SK-N-MC (cell line): ENCODE measurements at regions not wholly inside any gene's neighbourhood (a gene's known extent, or its start where the extent isn't known, plus 50 kb on each side); places are given as distances from the start of the nearest gene placed in this dataset.
A peak's percentile ranks its signal among the peaks of the same experiment; 100 is the strongest.
"Not testable (repeated sequence)": the region's sequence is repeated elsewhere in the genome, so short reads cannot be mapped to it uniquely, and the experiment has no call there.

Experiments
- DNase-seq: peaks from one replicate; pipeline ENCODE4 v3.0.0-alpha.2; 2011; ENCODE audit warnings: low read depth, low spot score
- H3K27ac ChIP-seq: fragments of 200-600 bp; sonication (generic); 2 replicates; pipeline ENCODE4 v1.5.1; 2016; ENCODE audit warnings: mixed run types
- H3K36me3 ChIP-seq: fragments of 200-600 bp; sonication (generic); 2 replicates; pipeline ENCODE4 v1.6.1; 2017; ENCODE audit warnings: antibody characterized with exemption, low read length, mixed read lengths; ENCODE audit not compliant: insufficient read depth
- H3K4me3 ChIP-seq: fragments of 200-600 bp; sonication (generic); 2 replicates; pipeline ENCODE4 v1.5.1; 2016
- H3K9ac ChIP-seq: fragments of 200-600 bp; sonication (generic); 2 replicates; pipeline ENCODE4 v1.8.0; 2017; ENCODE audit warnings: mixed run types, mixed read lengths; ENCODE audit not compliant: insufficient read length
- H3K9me3 ChIP-seq: fragments of 200-600 bp; sonication (generic); 2 replicates; pipeline ENCODE4 v1.6.1; 2017; ENCODE audit warnings: low read depth, mild to moderate bottlenecking, antibody characterized with exemption, low read length, moderate library complexity, mixed read lengths
- EZH2 ChIP-seq: fragments of 200-600 bp; sonication (generic); IDR thresholded peaks from one replicate; pipeline ENCODE4 v1.6.1; 2017; ENCODE audit warnings: antibody characterized with exemption
- FOXP2 ChIP-seq: optimal IDR thresholded peaks from 2 replicates; pipeline ENCODE3; 2011; ENCODE audit warnings: mild to moderate bottlenecking, moderate library complexity; ENCODE audit not compliant: insufficient read depth; ENCODE audit errors: extremely low read length, control extremely low read depth
- POLR2AphosphoS5 ChIP-seq: IDR thresholded peaks from 2 replicates; pipeline ENCODE4 v1.6.1; 2012; ENCODE audit warnings: mild to moderate bottlenecking, low read depth, low read length, borderline replicate concordance

DNA sequence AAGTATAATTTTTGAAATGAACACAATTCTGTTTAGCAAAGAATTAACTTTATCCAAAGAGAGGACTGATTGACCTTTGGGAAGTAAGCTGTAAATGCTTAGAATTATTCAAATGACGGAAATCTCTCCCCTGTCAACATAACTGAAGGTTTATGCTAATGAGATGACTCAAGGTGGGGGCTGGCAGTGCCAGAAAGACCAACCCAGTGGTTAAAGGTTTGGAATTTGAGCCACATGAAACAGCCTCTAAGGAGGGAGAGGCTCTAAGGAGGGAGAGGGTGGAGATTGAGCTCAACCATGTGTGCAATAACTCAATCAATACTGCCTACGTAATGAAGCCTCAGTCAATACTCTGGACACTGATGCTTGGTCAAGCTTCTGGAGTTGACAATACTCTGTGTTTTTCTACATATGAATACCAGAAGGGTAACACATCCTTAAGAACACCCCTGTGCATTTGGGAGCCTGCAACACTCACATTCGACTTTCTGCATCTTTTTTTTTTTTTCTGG is 123.4 kb upstream of the TENT5A start:
- Histone ChIP-seq H3K36me3 (no peaks in the 10 kb centered on the region), H3K9me3 (no peaks in the 10 kb centered on the region), H3K4me3 (no peak overlapping the region), H3K27ac (no peak overlapping the region), H3K9ac (no peak overlapping the region)
- no peak for TF ChIP-seq EZH2
- no peak for TF ChIP-seq POLR2AphosphoS5
- no peak for TF ChIP-seq FOXP2
- no peak for DNase-seq

DNA sequence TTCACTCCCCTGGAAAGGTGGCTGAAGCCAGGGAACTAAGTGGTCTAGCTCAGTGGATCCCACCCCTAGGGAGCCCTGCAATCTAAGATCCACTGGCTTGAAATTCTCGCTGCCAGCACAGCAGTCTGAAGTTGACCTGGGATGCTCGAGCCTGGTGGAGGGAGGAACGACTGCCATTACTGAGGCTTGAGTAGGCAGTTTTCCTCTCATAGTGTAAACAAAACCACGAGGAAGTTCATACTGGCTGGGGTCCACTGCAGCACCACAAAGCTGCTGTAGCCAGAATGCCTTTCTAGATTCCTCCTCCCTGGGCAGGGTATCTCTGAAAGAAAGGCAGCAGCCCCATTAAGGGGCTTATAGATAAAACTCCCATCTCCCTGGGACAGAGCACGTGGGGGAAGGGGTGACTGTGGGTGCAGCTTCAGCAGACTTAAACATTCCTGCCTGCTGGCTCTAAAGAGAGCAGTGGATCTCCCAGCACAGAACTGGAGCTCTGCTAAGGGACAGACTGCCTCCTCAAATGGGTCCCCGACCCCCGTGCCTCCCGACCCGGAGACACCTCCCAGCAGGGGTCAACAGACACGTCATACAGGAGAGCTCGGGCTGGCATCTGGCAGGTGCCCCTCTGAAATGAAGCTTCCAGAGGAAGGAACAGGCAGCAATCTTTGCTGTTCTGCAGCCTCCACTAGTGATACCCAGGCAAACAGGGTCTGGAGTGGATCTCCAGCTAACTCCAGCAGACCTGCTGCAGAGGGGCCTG is 117.4 kb upstream of the TENT5A start:
- H3K9ac ChIP-seq, H3K9me3 ChIP-seq, H3K36me3 ChIP-seq, DNase-seq, H3K4me3 ChIP-seq, H3K27ac ChIP-seq: not testable (repeated sequence)

DNA sequence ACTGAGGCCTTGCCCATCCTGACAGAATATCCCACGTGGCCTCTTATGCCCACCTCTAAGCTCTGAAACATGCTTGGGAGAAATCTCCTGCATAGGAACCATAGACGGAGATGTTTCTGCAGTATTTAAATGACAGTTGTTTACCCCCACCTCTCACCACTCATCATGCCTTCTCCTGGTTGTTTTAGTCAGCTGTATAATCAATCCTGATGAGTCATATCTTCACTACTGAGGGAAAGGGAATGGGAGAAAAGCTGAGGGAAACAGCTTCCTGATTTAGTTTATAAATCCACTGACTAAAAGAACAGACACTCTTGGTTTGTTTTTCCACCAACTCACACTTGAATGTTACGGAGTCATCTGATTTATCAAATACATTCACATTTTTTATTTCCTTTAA is 113.2 kb upstream of the TENT5A start:
- Histone ChIP-seq H3K4me3 (no peak overlapping the region), H3K27ac (no peak overlapping the region), H3K9ac (no peak overlapping the region), H3K36me3 (no peaks in the 10 kb centered on the region), H3K9me3 (no peaks in the 10 kb centered on the region)
- no peak for DNase-seq
- TF ChIP-seq POLR2AphosphoS5 (no peak), EZH2 (no peak), FOXP2 (no peak)

DNA sequence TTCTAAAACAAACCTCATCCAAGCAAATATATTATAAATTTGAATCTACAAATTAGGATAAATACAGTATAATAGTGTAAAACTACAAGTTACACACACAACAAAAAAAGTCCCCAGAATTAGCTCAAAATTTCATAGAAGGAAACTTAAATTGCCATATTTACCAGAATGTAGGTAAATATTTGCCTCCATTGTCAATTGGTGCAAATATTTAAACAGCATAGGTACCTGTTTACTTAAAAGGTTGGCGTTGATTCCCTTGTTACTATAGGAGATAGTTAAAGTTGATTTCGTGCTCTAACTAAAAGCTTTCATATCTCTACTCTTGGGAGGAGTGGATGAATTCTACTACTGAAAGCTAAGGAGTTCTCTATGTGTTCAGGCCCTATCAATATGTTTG is 111.6 kb upstream of the TENT5A start:
- no peaks in the 10 kb centered on the region for H3K9me3 ChIP-seq
- no peak overlapping the region for H3K4me3 ChIP-seq
- TF ChIP-seq EZH2, result no peak
- H3K36me3 ChIP-seq, result no peaks in the 10 kb centered on the region
- H3K9ac ChIP-seq, result no peak overlapping the region
- DNase-seq, result no peak
- no peak overlapping the region for H3K27ac ChIP-seq

DNA sequence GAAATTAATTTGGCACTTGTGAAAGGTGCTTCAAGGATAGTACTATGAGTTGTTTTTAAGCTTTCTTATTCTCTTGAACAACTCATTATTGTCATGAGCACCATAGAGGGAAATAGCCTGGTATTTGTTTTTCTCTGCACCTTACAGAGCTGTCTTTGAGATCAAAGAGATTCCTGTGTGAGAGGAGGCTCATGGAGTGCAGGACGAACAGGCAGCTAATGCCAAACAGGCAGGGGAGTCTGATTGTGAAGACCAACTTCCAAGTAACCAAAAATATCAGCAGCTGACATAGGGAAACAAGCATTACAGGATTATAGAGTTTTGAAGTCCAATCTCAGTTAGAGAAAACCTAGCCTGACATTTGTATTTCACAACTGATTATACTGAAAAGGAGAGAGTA is 110.6 kb upstream of the TENT5A start:
- no peak for DNase-seq
- no peaks in the 10 kb centered on the region for H3K9me3 ChIP-seq
- H3K27ac ChIP-seq, result no peak overlapping the region
- H3K9ac ChIP-seq, result no peak overlapping the region
- TF ChIP-seq EZH2 (no peak), FOXP2 (no peak)
- no peaks in the 10 kb centered on the region for H3K36me3 ChIP-seq
- H3K4me3 ChIP-seq, result no peak overlapping the region

DNA sequence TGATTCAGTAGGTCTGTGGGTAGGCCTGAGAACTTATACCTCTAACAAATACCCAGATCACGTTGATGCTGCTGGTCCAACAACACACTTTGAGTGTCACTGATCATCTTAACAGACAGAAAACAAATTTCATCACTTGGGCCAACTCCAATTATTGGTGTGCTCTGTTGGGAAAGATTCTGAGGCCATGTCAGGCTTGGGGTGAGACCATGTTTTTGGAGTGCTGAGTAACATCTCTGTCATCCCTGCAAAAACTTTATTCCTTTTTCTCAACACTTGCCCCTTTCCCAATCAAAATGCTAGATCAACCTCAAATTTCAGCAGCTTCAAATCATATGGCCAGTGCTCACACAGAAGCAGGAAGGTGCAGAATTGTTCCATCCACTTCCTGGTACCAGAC is 108.8 kb upstream of the TENT5A start:
- Histone ChIP-seq H3K9me3 (no peaks in the 10 kb centered on the region), H3K4me3 (no peak overlapping the region), H3K9ac (no peak overlapping the region), H3K27ac (no peak overlapping the region), H3K36me3 (no peaks in the 10 kb centered on the region)
- DNase-seq, result no peak
- no peak for TF ChIP-seq POLR2AphosphoS5
- no peak for TF ChIP-seq FOXP2
- TF ChIP-seq EZH2, result no peak

DNA sequence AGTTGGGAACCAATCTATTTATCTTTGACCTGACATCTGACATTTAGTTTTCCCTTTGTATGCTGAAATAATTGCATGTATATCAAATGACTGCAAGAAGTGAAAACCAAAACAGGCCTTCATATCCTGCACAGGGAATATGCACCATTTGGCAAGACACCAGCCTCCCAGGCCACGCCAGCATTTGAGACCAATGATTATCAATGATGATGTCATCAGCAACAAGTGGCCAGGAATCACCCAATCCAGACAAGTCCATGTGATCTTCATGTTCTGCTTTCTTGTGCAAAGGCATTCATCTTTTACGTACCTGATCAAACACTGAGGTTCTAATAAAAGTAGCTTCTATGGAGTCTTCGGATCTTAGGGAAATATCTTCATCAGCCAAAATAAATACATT is 107.4 kb upstream of the TENT5A start:
- Histone ChIP-seq H3K9me3 (no peaks in the 10 kb centered on the region), H3K36me3 (no peaks in the 10 kb centered on the region), H3K4me3 (no peak overlapping the region), H3K9ac (no peak overlapping the region), H3K27ac (no peak overlapping the region)
- DNase-seq, result no peak
- TF ChIP-seq FOXP2 (no peak), EZH2 (no peak), POLR2AphosphoS5 (no peak)

DNA sequence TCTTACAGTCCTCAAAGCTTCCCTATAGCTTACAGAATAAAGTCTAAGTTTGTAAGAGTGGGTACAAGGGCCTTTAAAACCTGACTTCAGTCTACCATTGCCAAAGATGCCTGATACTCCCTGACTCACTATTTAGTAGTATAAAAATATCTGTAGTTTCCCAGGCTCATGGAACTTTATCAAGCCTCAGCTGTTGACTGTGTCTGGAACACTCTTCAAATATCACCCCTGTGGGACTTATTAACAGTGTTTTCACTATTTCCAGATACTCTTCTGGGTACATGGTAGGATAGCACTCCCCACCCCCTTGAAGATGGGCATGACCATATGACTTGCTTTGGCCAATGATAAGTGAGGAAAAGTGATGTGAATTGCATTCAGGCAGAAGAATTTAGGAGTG is 105.3 kb upstream of the TENT5A start:
- no peak overlapping the region for H3K9ac ChIP-seq
- H3K36me3 ChIP-seq, result no peaks in the 10 kb centered on the region
- peak; percentile 20 for DNase-seq
- no peaks in the 10 kb centered on the region for H3K9me3 ChIP-seq
- TF ChIP-seq EZH2, result no peak
- no peak for TF ChIP-seq FOXP2
- TF ChIP-seq POLR2AphosphoS5, result no peak
- no peak overlapping the region for H3K27ac ChIP-seq
- H3K4me3 ChIP-seq, result no peak overlapping the region

DNA sequence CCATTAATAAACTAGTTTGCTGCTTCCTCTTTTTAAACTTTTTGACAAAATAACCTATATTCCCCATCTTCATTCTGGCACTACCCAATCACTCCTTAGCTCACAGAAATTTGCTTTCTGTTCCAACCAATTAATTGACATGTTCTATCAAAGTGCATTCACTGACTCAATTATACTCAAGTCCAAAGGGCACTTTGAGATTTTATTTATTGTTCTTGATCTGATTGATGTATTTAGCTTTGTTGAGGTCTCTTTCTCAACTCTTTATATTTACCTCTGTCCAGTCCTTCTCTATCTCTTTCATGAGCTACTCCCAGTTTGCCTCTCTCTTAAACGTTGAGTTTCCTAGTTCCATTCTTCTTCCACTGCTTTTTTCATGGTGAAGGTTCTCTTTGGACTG is 104.4 kb upstream of the TENT5A start:
- DNase-seq, result no peak
- Histone ChIP-seq H3K4me3 (no peak overlapping the region), H3K36me3 (no peaks in the 10 kb centered on the region), H3K27ac (no peak overlapping the region), H3K9ac (no peak overlapping the region), H3K9me3 (no peaks in the 10 kb centered on the region)
- no peak for TF ChIP-seq EZH2
- no peak for TF ChIP-seq FOXP2
- no peak for TF ChIP-seq POLR2AphosphoS5

DNA sequence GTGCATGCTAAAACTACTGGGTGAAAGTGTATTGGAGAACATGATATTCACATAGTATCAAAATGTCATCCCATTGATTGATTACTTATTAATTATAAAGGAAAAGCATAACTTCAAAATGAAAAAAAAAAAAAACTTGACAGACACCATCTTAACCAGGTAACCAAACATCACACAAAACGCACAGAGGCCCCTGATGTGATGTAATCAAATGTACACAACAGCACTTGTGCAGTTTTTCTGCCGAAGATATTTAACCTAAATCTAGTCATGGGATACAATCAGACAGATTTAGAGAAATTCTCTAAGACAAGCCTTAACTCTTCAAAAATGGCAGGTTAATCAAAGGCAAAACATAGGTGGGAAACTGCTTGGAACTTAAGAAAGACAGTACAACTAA is 102.0 kb upstream of the TENT5A start:
- TF ChIP-seq POLR2AphosphoS5 (no peak), EZH2 (no peak), FOXP2 (no peak)
- no peak for DNase-seq
- Histone ChIP-seq H3K9ac (no peak overlapping the region), H3K36me3 (no peaks in the 10 kb centered on the region), H3K9me3 (no peaks in the 10 kb centered on the region), H3K4me3 (no peak overlapping the region), H3K27ac (no peak overlapping the region)
